ENCODE measurements at regions not wholly inside any gene's neighbourhood (a gene's known extent, or its start where the extent isn't known, plus 50 kb on each side); places are given as distances from the start of the nearest gene placed in this dataset.

- ATAC-seq (ENCODE audit: low FRiP score) (no peak), DNase-seq (ENCODE audit: low spot score) (no peak)
- TF ChIP-seq CTCF (IDR thresholded peaks at IDR 0.05) = no peak
These were observed 115.2 kb upstream of the IFNE start for GRCh38 chr9:21597284-21597683.

GRCh38 chr9:21598749-21599148 lies 116.6 kb upstream of the IFNE start:
- no peak for DNase-seq (ENCODE audit: low spot score)
- TF ChIP-seq CTCF (IDR thresholded peaks at IDR 0.05) = no peak
- ATAC-seq (ENCODE audit: low FRiP score) = no peak

DNA sequence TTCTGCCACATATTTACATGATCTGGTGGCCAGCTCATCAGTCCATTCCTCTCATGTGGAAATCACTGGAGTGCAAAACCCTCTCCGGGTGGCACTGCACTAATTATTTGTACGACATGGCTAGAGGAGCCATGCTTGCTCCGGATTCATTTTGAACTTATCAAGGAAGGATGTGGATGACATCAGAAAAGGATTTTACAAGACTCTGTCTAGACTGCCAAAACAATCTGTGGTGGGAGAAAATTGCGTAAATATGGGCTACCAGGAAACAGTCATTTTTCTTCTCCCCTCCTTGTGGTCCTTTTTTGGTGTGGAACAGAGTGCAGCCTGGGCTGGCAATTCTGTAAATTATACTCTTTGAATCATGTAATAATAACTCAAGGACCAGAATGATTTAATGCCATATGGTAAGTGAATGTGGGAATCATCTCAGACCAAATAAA lies 123.4 kb upstream of the IFNE start:
- DNase-seq (ENCODE audit: low spot score) = no peak
- ATAC-seq (ENCODE audit: low FRiP score) = no peak
- TF ChIP-seq CTCF (IDR thresholded peaks at IDR 0.05) = no peak

- no peak for ATAC-seq (ENCODE audit: low FRiP score)
- no peak for TF ChIP-seq CTCF (IDR thresholded peaks at IDR 0.05)
- DNase-seq (ENCODE audit: low spot score) = no peak
These were observed 125.5 kb upstream of the IFNE start for GRCh38 chr9:21607576-21607975.

- no peak for TF ChIP-seq CTCF (IDR thresholded peaks at IDR 0.05)
- no peak for ATAC-seq (ENCODE audit: low FRiP score)
These were observed 126.1 kb upstream of the IFNE start for GRCh38 chr9:21608200-21608599.

GRCh38 chr9:21609506-21609905 lies 127.4 kb upstream of the IFNE start:
- ATAC-seq (ENCODE audit: low FRiP score) (no peak), DNase-seq (ENCODE audit: low spot score) (no peak)
- no peak for TF ChIP-seq CTCF (IDR thresholded peaks at IDR 0.05)

More at GRCh38 chr9:21608200-21608599, 126.1 kb upstream of the IFNE start:
- DNase-seq (ENCODE audit: low spot score) = no peak

GRCh38 chr9:21611891-21612290 lies 129.8 kb upstream of the IFNE start:
- no peak for DNase-seq (ENCODE audit: low spot score)
- ATAC-seq (ENCODE audit: low FRiP score) = no peak
- TF ChIP-seq CTCF (IDR thresholded peaks at IDR 0.05) = no peak
